Endothelial cell of umbilical vein (primary cell): ENCODE measurements at regions not wholly inside any gene's neighbourhood (a gene's known extent, or its start where the extent isn't known, plus 50 kb on each side); places are given as distances from the start of the nearest gene placed in this dataset.

Experiments
- BruUV-seq: library from RNA; stranded (reverse); fragments of 400-500 nt; replicated peaks from 2 replicates; lab custom pipeline; 2021; lab: Mats Ljungman, UMichigan
- CTCF ChIA-PET: fragments of 300-600, 350-600 bp; sonication (Branson Sonifier 250); formaldehyde crosslinking; loops from one replicate; lab custom pipeline; 2021; ENCODE audit warnings: antibody characterized with exemption, inconsistent platforms; lab: Charles Lee
- POLR2A ChIA-PET: fragments of 300-600, 350-600 bp; sonication (Branson Sonifier 250); formaldehyde crosslinking; loops from one replicate; lab custom pipeline; 2021; ENCODE audit warnings: antibody characterized with exemption, inconsistent platforms; lab: Charles Lee
- DNase-seq: peaks from one replicate; pipeline ENCODE4 v3.0.0-alpha.2; 2011; ENCODE audit warnings: low read depth, low spot score
- FAIRE-seq: peaks from 2 replicates; lab custom pipeline; 2011; peaks lifted over from hg19 to GRCh38; lab: Jason Lieb, UNC
- H2AFZ ChIP-seq: 2 replicates; pipeline ENCODE4 v1.6.0; 2012; ENCODE audit warnings: low read depth, low read length, control low read depth, inconsistent platforms
- H3K27ac ChIP-seq: 2 replicates; pipeline ENCODE4 v1.5.1; 2011; ENCODE audit warnings: low read depth, mild to moderate bottlenecking, control low read depth, low read length, moderate library complexity; ENCODE audit not compliant: insufficient read depth
- H3K27me3 ChIP-seq, 2 experiments: 2 replicates each; pipeline versions ENCODE4 v1.6.0 to v1.6.1; 2011; ENCODE audit warnings: low read length in 2 of 2, mixed read lengths in 1 of 2; ENCODE audit not compliant: control insufficient read depth in 2 of 2, insufficient read depth in 2 of 2
- H3K36me3 ChIP-seq, 2 experiments: 2 replicates in 1 of 2; 3 replicates in 1 of 2; pipeline ENCODE4 v1.5.1; 2011; ENCODE audit warnings: low read length in 2 of 2, mild to moderate bottlenecking in 1 of 2, moderate library complexity in 1 of 2; ENCODE audit not compliant: control insufficient read depth in 2 of 2, insufficient read depth in 2 of 2; ENCODE audit errors: extremely low read depth in 1 of 2
- H3K4me1 ChIP-seq: 3 replicates; pipeline ENCODE4 v1.5.1; 2011; ENCODE audit warnings: mild to moderate bottlenecking, low read length; ENCODE audit not compliant: control insufficient read depth, insufficient read depth; ENCODE audit errors: extremely low read depth
- H3K4me2 ChIP-seq: 2 replicates; pipeline ENCODE4 v1.6.1; 2011; ENCODE audit warnings: low read length, control low read depth, mixed read lengths; ENCODE audit not compliant: insufficient read depth
- H3K4me3 ChIP-seq, 3 experiments: fragments of 200-600 bp in 1 of 3; sonication (generic), shearing (Covaris generic) in 1 of 3; replicated peaks in 1 of 3; 2 replicates each; pipeline ENCODE4 v1.5.1; 2011 to 2016; ENCODE audit warnings: control low read depth in 3 of 3, low read length in 3 of 3, mild to moderate bottlenecking in 2 of 3, inconsistent platforms in 1 of 3, low read depth in 1 of 3, moderate library complexity in 1 of 3; ENCODE audit not compliant: insufficient read depth in 1 of 3
- H3K79me2 ChIP-seq: 2 replicates; pipeline ENCODE4 v1.6.0; 2012; ENCODE audit warnings: low read length, inconsistent platforms; ENCODE audit not compliant: control insufficient read depth, insufficient read depth
- H3K9ac ChIP-seq: replicated peaks from 2 replicates; pipeline ENCODE3; 2011; ENCODE audit warnings: low read length, control low read depth; ENCODE audit not compliant: insufficient read depth; ENCODE audit errors: extremely low read depth
- H3K9me1 ChIP-seq: replicated peaks from 3 replicates; pipeline ENCODE4 v1.6.0; 2011; ENCODE audit warnings: mild to moderate bottlenecking, low read length; ENCODE audit not compliant: control insufficient read depth, insufficient read depth; ENCODE audit errors: extremely low read depth
- H3K9me3 ChIP-seq: replicated peaks from 2 replicates; pipeline ENCODE4 v1.5.1; 2012; ENCODE audit warnings: low read length, inconsistent platforms; ENCODE audit not compliant: control insufficient read depth, insufficient read depth
- H4K20me1 ChIP-seq: replicated peaks from 2 replicates; pipeline ENCODE3; 2011; ENCODE audit warnings: mild to moderate bottlenecking, low read length; ENCODE audit not compliant: control insufficient read depth, insufficient read depth; ENCODE audit errors: extremely low read depth
- CTCF ChIP-seq, 2 donors: IDR thresholded peaks; 1 replicate in 1 of 2; 2 replicates in 1 of 2; pipeline ENCODE4 v1.5.1; 2011; ENCODE audit warnings: low read length in 2 of 2, mild to moderate bottlenecking in 2 of 2, moderate library complexity in 2 of 2, control low read depth in 1 of 2, inconsistent platforms in 1 of 2, low read depth in 1 of 2; ENCODE audit not compliant: insufficient read depth in 1 of 2; ENCODE audit errors: extremely low read depth in 1 of 2
- EZH2 ChIP-seq: IDR thresholded peaks from 2 replicates; pipeline ENCODE4 v1.6.1; 2012; ENCODE audit warnings: borderline replicate concordance, low read depth, mild to moderate bottlenecking, moderate library complexity, low read length, inconsistent platforms; ENCODE audit not compliant: severe bottlenecking
- FOS ChIP-seq: IDR thresholded peaks from 2 replicates; pipeline ENCODE4 v1.6.1; 2011; ENCODE audit warnings: mild to moderate bottlenecking, low read length, moderate library complexity, borderline replicate concordance; ENCODE audit not compliant: insufficient read depth
- GATA2 ChIP-seq: IDR thresholded peaks from 2 replicates; pipeline ENCODE4 v1.7.0; 2011; ENCODE audit warnings: low read depth, mild to moderate bottlenecking, moderate library complexity, mixed read lengths, low read length; ENCODE audit not compliant: insufficient read length, insufficient read depth
- MAX ChIP-seq: IDR thresholded peaks from 2 replicates; pipeline ENCODE4 v1.6.1; 2011; ENCODE audit not compliant: insufficient read depth, insufficient read length
- MYC ChIP-seq: IDR thresholded peaks from one replicate; pipeline ENCODE4 v1.6.1; 2011; ENCODE audit warnings: mild to moderate bottlenecking, low read depth, low read length
- POLR2A ChIP-seq: IDR thresholded peaks from 2 replicates; pipeline ENCODE4 v1.6.1; 2012; ENCODE audit warnings: low read depth, mild to moderate bottlenecking, control low read depth, low read length
- POLR2AphosphoS5 ChIP-seq: IDR thresholded peaks from 2 replicates; pipeline ENCODE4 v1.6.1; 2012; ENCODE audit warnings: low read depth, mild to moderate bottlenecking, control low read depth, low read length, moderate library complexity; ENCODE audit not compliant: insufficient read depth
- dilution Hi-C: fragments of 300-500 bp; cut with MboI; formaldehyde crosslinking; loops from one replicate; pipeline ENCODE4 v1.15.0; 2019; ENCODE audit warnings: low sequenced_read_pairs; ENCODE audit not compliant: extremely low pct_ligation_motif_present
- intact Hi-C: fragments of 100-400 bp; cut with micrococcal nuclease; formaldehyde crosslinking; loops from one replicate; pipeline ENCODE4 v1.10.0; 2022

- no peaks in the 10 kb centered on the region for H3K79me2 ChIP-seq
- H3K4me1 ChIP-seq = no peaks in the 10 kb centered on the region
- H3K9ac ChIP-seq = no peak overlapping the region
- ChIA-PET CTCF (no interaction called here), POLR2A (no interaction called here)
- no peaks in the 10 kb centered on the region for H3K9me1 ChIP-seq
- no peak for DNase-seq
- no peak overlapping the region for H2AFZ ChIP-seq
- BruUV-seq = no TSS peak
- H3K36me3 ChIP-seq = no peaks in the 10 kb centered on the region
- TF ChIP-seq MYC = no peak
- no peak for TF ChIP-seq EZH2
- no peak for TF ChIP-seq POLR2AphosphoS5
- no peak for TF ChIP-seq MAX
- TF ChIP-seq FOS = no peak
- TF ChIP-seq POLR2A = no peak
- TF ChIP-seq CTCF (IDR thresholded peaks at IDR 0.05; ENCODE audit: extremely low read depth in 1 of 2, insufficient read depth in 1 of 2, low read depth in 1 of 2, low read length in 2 of 2) = no peak
- TF ChIP-seq GATA2 = no peak
- intact Hi-C loops = no loop called here
- no peak overlapping the region for H3K4me2 ChIP-seq
- H3K27ac ChIP-seq = no peak overlapping the region
- dilution Hi-C loops = no loop called here
- no peaks in the 10 kb centered on the region for H3K27me3 ChIP-seq
- H3K9me3 ChIP-seq = no peaks in the 10 kb centered on the region
- H4K20me1 ChIP-seq = no peaks in the 10 kb centered on the region
- no peak overlapping the region for H3K4me3 ChIP-seq
- no peak for FAIRE-seq
Observed at GRCh38 chr5:87924436-87924835, 344.2 kb downstream of the TMEM161B start.
